Upper lobe of left lung (tissue), 4 donors: ENCODE measurements at regions not wholly inside any gene's neighbourhood (a gene's known extent, or its start where the extent isn't known, plus 50 kb on each side); places are given as distances from the start of the nearest gene placed in this dataset.

Experiments used
- CTCF ChIP-seq, 6 experiments: fragments of 450-650 bp in 4 of 6; fragments of 200-600 bp in 2 of 6; sonication (generic) in 2 of 6; IDR thresholded peaks; one replicate each; pipeline ENCODE4 v1.5.1; 2016 to 2019; ENCODE audit warnings: antibody characterized with exemption in 6 of 6
- POLR2A ChIP-seq, 4 donors: fragments of 450-650 bp; IDR thresholded peaks; one replicate each; pipeline ENCODE4 v1.5.1; 2016 to 2017; ENCODE audit warnings: antibody characterized with exemption in 4 of 4, mild to moderate bottlenecking in 2 of 4

- TF ChIP-seq CTCF (IDR thresholded peaks at IDR 0.05) (no peak), POLR2A (IDR thresholded peaks at IDR 0.05) (no peak)
Observed at GRCh38 chr3:145170121-145170520, 990.9 kb downstream of the PLOD2 start.
